GM12878 (cell line): ENCODE measurements at regions not wholly inside any gene's neighbourhood (a gene's known extent, or its start where the extent isn't known, plus 50 kb on each side); places are given as distances from the start of the nearest gene placed in this dataset.

ENCODE experiments used
- ATAC-seq: fragments of 200-7000 bp; cut with Tn5 transposase; 3 replicates; pipeline ENCODE4 v1.9.1; 2020; ENCODE audit warnings: mild to moderate bottlenecking, moderate library complexity
- BruUV-seq: library from RNA; stranded (reverse); fragments of 400-500 nt; replicated peaks from 2 replicates; lab custom pipeline; 2021; lab: Mats Ljungman, UMichigan
- CTCF ChIA-PET: fragments of 300-600 bp; sonication (Branson Sonifier 250); formaldehyde crosslinking; extraction: SDS; loops from one replicate; lab custom pipeline; 2021; ENCODE audit warnings: inconsistent platforms; lab: Yijun Ruan, JAX
- POLR2A ChIA-PET: fragments of 350-600 bp; formaldehyde crosslinking; extraction: SDS; loops from one replicate; lab custom pipeline; 2021; ENCODE audit warnings: inconsistent platforms; lab: Charles Lee
- RAD21 ChIA-PET: fragments of 300-600 bp; sonication (Branson Sonifier 250); formaldehyde crosslinking; loops from one replicate; lab custom pipeline; 2023; ENCODE audit warnings: antibody characterized with exemption; ENCODE audit not compliant: unreplicated experiment; lab: Charles Lee
- SMC1A ChIA-PET: fragments of 300-600 bp; sonication (Branson Sonifier 250); formaldehyde crosslinking; loops from one replicate; lab custom pipeline; 2023; ENCODE audit not compliant: unreplicated experiment, uncharacterized antibody; lab: Charles Lee
- DNase-seq: peaks from one replicate; pipeline ENCODE4 v3.0.0-alpha.2; 2011; ENCODE audit warnings: low read depth, low spot score
- FAIRE-seq: peaks from 3 replicates; lab custom pipeline; 2011; peaks lifted over from hg19 to GRCh38; lab: Jason Lieb, UNC
- H2AFZ ChIP-seq: 2 replicates; pipeline ENCODE4 v1.6.0; 2011; ENCODE audit warnings: low read depth, low read length, control low read depth; ENCODE audit not compliant: control insufficient read depth
- H3K27ac ChIP-seq: 2 replicates; pipeline ENCODE4 v1.5.1; 2011; ENCODE audit warnings: control low read depth; ENCODE audit not compliant: control insufficient read depth, insufficient read depth
- H3K27me3 ChIP-seq, 2 experiments: replicated peaks in 1 of 2; 2 replicates each; pipeline versions ENCODE4 v1.6.0 to v1.6.1; 2011; ENCODE audit warnings: low read length in 1 of 2; ENCODE audit not compliant: control insufficient read depth in 2 of 2, insufficient read depth in 2 of 2
- H3K36me3 ChIP-seq, 2 experiments: 2 replicates each; pipeline ENCODE4 v1.5.1; 2011; ENCODE audit warnings: low read length in 1 of 2; ENCODE audit not compliant: control insufficient read depth in 2 of 2, insufficient read depth in 2 of 2
- H3K4me1 ChIP-seq: 2 replicates; pipeline ENCODE4 v1.6.1; 2011; ENCODE audit warnings: mild to moderate bottlenecking, low read length, moderate library complexity, mixed read lengths; ENCODE audit not compliant: control insufficient read depth, insufficient read depth
- H3K4me2 ChIP-seq: 2 replicates; pipeline ENCODE4 v1.6.0; 2011; ENCODE audit warnings: control low read depth; ENCODE audit not compliant: control insufficient read depth, insufficient read depth
- H3K4me3 ChIP-seq: fragments of 200-600 bp; sonication (generic); 2 replicates; pipeline ENCODE4 v1.5.1; 2016
- H3K79me2 ChIP-seq: 2 replicates; pipeline ENCODE4 v1.6.0; 2011; ENCODE audit warnings: low read length; ENCODE audit not compliant: control insufficient read depth, insufficient read depth
- H3K9ac ChIP-seq: 2 replicates; pipeline ENCODE4 v1.8.0; 2011; ENCODE audit warnings: low read length, control low read depth, mixed read lengths; ENCODE audit not compliant: control insufficient read depth, insufficient read depth
- H3K9me3 ChIP-seq: replicated peaks from 3 replicates; pipeline ENCODE4 v1.5.1; 2011; ENCODE audit warnings: mild to moderate bottlenecking, low read length; ENCODE audit not compliant: control insufficient read depth, insufficient read depth
- H4K20me1 ChIP-seq: 2 replicates; pipeline ENCODE4 v1.6.0; 2011; ENCODE audit not compliant: control insufficient read depth, insufficient read depth
- ASH2L ChIP-seq: fragments of 300-600, 200-600 bp; sonication (generic); IDR thresholded peaks from 2 replicates; pipeline ENCODE4 v1.6.1; 2017; ENCODE audit warnings: low read depth, mild to moderate bottlenecking, borderline replicate concordance
- CBX3 ChIP-seq: fragments of 200-600 bp; sonication (generic); IDR thresholded peaks from 2 replicates; pipeline ENCODE4 v1.6.1; 2016; ENCODE audit warnings: low read depth, borderline replicate concordance
- EZH2 ChIP-seq: IDR thresholded peaks from 2 replicates; pipeline ENCODE4 v1.6.1; 2012; ENCODE audit warnings: low read depth, mild to moderate bottlenecking, control low read depth, inconsistent platforms, low read length, borderline replicate concordance; ENCODE audit not compliant: control insufficient read depth
- FOS ChIP-seq: IDR thresholded peaks from 3 replicates; pipeline ENCODE4 v1.6.1; 2011; ENCODE audit warnings: borderline replicate concordance; ENCODE audit not compliant: insufficient read length; ENCODE audit errors: extremely low read depth
- FOXM1 ChIP-seq: IDR thresholded peaks from 2 replicates; pipeline ENCODE4 v1.6.1; 2012; ENCODE audit warnings: low read depth, mild to moderate bottlenecking, inconsistent platforms, low read length, moderate library complexity
- GABPA ChIP-seq: IDR thresholded peaks from 2 replicates; pipeline ENCODE4 v1.6.1; 2014; ENCODE audit warnings: antibody characterized with exemption, low read depth, mild to moderate bottlenecking, inconsistent platforms
- HDAC6 ChIP-seq: fragments of 200-600 bp; sonication (generic); IDR thresholded peaks from one replicate; pipeline ENCODE4 v1.8.0; 2017; ENCODE audit warnings: antibody characterized with exemption; ENCODE audit not compliant: unreplicated experiment
- IKZF1 ChIP-seq: fragments of 450-650 bp; conservative IDR thresholded peaks from 2 replicates; pipeline ENCODE4 v1.6.1; 2017; ENCODE audit warnings: antibody characterized with exemption, mild to moderate bottlenecking
- JUND ChIP-seq: IDR thresholded peaks from 2 replicates; pipeline ENCODE4 v1.6.1; 2012; ENCODE audit warnings: low read depth, mild to moderate bottlenecking, low read length, improper control_type of control experiment, moderate library complexity
- MXI1 ChIP-seq: fragments of 150-350 bp; IDR thresholded peaks from 2 replicates; pipeline ENCODE4 v1.6.1; 2011; ENCODE audit warnings: low read depth, mild to moderate bottlenecking, inconsistent platforms, low read length, improper control_type of control experiment
- NFXL1 ChIP-seq: fragments of 450-650 bp; IDR thresholded peaks from 2 replicates; pipeline ENCODE4 v1.6.1; 2017; ENCODE audit warnings: antibody characterized with exemption, mild to moderate bottlenecking, borderline replicate concordance
- NRF1 ChIP-seq: conservative IDR thresholded peaks from 2 replicates; pipeline ENCODE4 v1.6.1; 2011; ENCODE audit warnings: mild to moderate bottlenecking, low read depth, low read length, improper control_type of control experiment
- PAX5 ChIP-seq: IDR thresholded peaks from 2 replicates; pipeline ENCODE4 v1.6.1; 2011; ENCODE audit warnings: low read depth, low read length, borderline replicate concordance
- POLR2A ChIP-seq: IDR thresholded peaks from 2 replicates; pipeline ENCODE4 v1.6.1; 2011; ENCODE audit warnings: low read depth, mild to moderate bottlenecking, low read length
- POU2F2 ChIP-seq: IDR thresholded peaks from 3 replicates; pipeline ENCODE4 v1.6.1; 2011; ENCODE audit warnings: low read depth, mild to moderate bottlenecking, low read length, borderline replicate concordance
- RAD21 ChIP-seq: IDR thresholded peaks from 2 replicates; pipeline ENCODE4 v1.6.1; 2011; ENCODE audit warnings: mild to moderate bottlenecking, low read depth, low read length, moderate library complexity; ENCODE audit not compliant: insufficient read depth
- TCF12 ChIP-seq: IDR thresholded peaks from 2 replicates; pipeline ENCODE4 v1.6.1; 2011; ENCODE audit warnings: low read depth, mild to moderate bottlenecking, low read length
- WGBS: methylation state at CpG from one replicate; pipeline ENCODE4 v1.1.6; 2016; ENCODE audit warnings: low lambda C conversion rate; ENCODE audit not compliant: insufficient replicate concordance, insufficient coverage; ENCODE audit errors: missing lambda C conversion rate; 5-methylcytosine and 5-hydroxymethylcytosine counted together
- in situ Hi-C: fragments of 300-500 bp; cut with MboI; formaldehyde crosslinking; loops from 9 replicates; pipeline ENCODE4 v1.14.3; 2018; ENCODE audit warnings: mixed read lengths
- intact Hi-C: fragments of 100-400 bp; cut with micrococcal nuclease; formaldehyde crosslinking; loops from one replicate; pipeline ENCODE4 v1.14.2; 2022; ENCODE audit not compliant: unreplicated experiment
- TF ChIP-seq, protein P1 (sequence below): IDR thresholded peaks from 2 replicates; pipeline ENCODE4 v1.6.1; 2012; ENCODE audit warnings: mild to moderate bottlenecking, low read depth, low read length
- TF ChIP-seq, protein P2 (sequence below): IDR thresholded peaks from 2 replicates; pipeline ENCODE4 v1.6.1; 2011; ENCODE audit warnings: borderline replicate concordance, low read depth, mild to moderate bottlenecking, moderate library complexity, low read length; ENCODE audit not compliant: insufficient read depth, poor library complexity, severe bottlenecking

DNA sequence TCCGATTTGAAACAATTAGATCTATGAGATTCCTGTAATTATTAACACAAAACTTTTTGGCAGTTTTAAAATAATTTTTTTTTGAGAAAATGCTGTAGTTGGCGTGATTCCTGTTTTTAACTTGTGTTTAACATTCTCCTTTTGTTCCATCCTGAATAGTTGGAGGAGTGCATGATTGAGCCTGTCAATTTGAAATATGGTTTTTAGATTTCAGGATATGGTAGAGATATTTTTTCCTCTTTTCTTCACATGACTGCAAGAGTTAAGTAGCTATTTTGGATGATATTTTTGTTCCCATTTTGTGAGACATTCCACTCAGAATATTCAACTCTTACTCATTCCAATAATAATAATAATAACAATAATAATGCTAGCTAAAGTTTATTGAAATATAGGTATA is 241.7 kb upstream of the MAN1A1 start:
- FAIRE-seq: no peak
- Histone ChIP-seq H3K4me3 (no peak overlapping the region), H3K27ac (no peak overlapping the region), H3K9me3 (no peaks in the 10 kb centered on the region), H3K79me2 (no peaks in the 10 kb centered on the region), H2AFZ (no peak overlapping the region), H3K9ac (no peak overlapping the region), H3K36me3 (no peaks in the 10 kb centered on the region), H3K4me1 (peaks cover 13% of the 10 kb centered on the region), H3K27me3 (no peaks in the 10 kb centered on the region), H3K4me2 (no peak overlapping the region), H4K20me1 (no peaks in the 10 kb centered on the region)
- ATAC-seq: no peak
- 57% methylated on average over 2 of the region's 2 CpGs for WGBS
- ChIA-PET POLR2A (no interaction called here), CTCF (no interaction called here), RAD21 (no interaction called here), SMC1A (interaction anchor here (0.6 to 2.3 kb wide), 7 partner anchors 13 to 237 kb away, joined by 3 to 9 read pairs (median 3); no protein-coding TSS in a partner anchor)
- in situ Hi-C loops (no loop called here), intact Hi-C loops (no loop called here)
- no TSS peak for BruUV-seq
- TF ChIP-seq RAD21 (no peak), POLR2A (no peak), CBX3 (no peak), FOS (no peak), PAX5 (no peak), JUND (no peak), GABPA (no peak), NRF1 (no peak), EZH2 (no peak), MXI1 (no peak), IKZF1 (no peak), POU2F2 (no peak), NFXL1 (no peak), HDAC6 (no peak), TCF12 (no peak), ASH2L (no peak), FOXM1 (no peak)
- TF ChIP-seq, protein P1, sequence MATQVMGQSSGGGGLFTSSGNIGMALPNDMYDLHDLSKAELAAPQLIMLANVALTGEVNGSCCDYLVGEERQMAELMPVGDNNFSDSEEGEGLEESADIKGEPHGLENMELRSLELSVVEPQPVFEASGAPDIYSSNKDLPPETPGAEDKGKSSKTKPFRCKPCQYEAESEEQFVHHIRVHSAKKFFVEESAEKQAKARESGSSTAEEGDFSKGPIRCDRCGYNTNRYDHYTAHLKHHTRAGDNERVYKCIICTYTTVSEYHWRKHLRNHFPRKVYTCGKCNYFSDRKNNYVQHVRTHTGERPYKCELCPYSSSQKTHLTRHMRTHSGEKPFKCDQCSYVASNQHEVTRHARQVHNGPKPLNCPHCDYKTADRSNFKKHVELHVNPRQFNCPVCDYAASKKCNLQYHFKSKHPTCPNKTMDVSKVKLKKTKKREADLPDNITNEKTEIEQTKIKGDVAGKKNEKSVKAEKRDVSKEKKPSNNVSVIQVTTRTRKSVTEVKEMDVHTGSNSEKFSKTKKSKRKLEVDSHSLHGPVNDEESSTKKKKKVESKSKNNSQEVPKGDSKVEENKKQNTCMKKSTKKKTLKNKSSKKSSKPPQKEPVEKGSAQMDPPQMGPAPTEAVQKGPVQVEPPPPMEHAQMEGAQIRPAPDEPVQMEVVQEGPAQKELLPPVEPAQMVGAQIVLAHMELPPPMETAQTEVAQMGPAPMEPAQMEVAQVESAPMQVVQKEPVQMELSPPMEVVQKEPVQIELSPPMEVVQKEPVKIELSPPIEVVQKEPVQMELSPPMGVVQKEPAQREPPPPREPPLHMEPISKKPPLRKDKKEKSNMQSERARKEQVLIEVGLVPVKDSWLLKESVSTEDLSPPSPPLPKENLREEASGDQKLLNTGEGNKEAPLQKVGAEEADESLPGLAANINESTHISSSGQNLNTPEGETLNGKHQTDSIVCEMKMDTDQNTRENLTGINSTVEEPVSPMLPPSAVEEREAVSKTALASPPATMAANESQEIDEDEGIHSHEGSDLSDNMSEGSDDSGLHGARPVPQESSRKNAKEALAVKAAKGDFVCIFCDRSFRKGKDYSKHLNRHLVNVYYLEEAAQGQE: no peak
- TF ChIP-seq, protein P2, sequence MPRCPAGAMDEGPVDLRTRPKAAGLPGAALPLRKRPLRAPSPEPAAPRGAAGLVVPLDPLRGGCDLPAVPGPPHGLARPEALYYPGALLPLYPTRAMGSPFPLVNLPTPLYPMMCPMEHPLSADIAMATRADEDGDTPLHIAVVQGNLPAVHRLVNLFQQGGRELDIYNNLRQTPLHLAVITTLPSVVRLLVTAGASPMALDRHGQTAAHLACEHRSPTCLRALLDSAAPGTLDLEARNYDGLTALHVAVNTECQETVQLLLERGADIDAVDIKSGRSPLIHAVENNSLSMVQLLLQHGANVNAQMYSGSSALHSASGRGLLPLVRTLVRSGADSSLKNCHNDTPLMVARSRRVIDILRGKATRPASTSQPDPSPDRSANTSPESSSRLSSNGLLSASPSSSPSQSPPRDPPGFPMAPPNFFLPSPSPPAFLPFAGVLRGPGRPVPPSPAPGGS: no peak
- no peak for DNase-seq
